ENCODE measurements at regions not wholly inside any gene's neighbourhood (a gene's known extent, or its start where the extent isn't known, plus 50 kb on each side); places are given as distances from the start of the nearest gene placed in this dataset.
"Not testable (repeated sequence)": the region's sequence is repeated elsewhere in the genome, so short reads cannot be mapped to it uniquely, and the experiment has no call there.

- Histone ChIP-seq H3K36me3 (no peaks in the 10 kb centered on the region), H3K4me3 (ENCODE audit: low read depth, low read length) (no peak overlapping the region), H3K27me3 (ENCODE audit: insufficient read depth, low read depth, severe bottlenecking) (no peaks in the 10 kb centered on the region), H3K27ac (no peak overlapping the region), H3K9me3 (ENCODE audit: severe bottlenecking) (peaks cover 4% of the 10 kb centered on the region)
- DNase-seq = peak; percentile 17
- TF ChIP-seq CTCF (IDR thresholded peaks at IDR 0.05; ENCODE audit: low read depth, low read length) = no peak
Measured at GRCh38 chr2:223488814-223489213, 113.3 kb downstream of the SCG2 start.

GRCh38 chr2:223494496-223494895 is 107.7 kb downstream of the SCG2 start:
- no peak for TF ChIP-seq CTCF (IDR thresholded peaks at IDR 0.05; ENCODE audit: low read depth, low read length)
- no peak for DNase-seq
- H3K27me3 ChIP-seq (ENCODE audit: insufficient read depth, low read depth, severe bottlenecking) = no peaks in the 10 kb centered on the region

GRCh38 chr2:223494942-223495341 is 107.2 kb downstream of the SCG2 start:
- Histone ChIP-seq H3K9me3 (ENCODE audit: severe bottlenecking) (peaks cover 4% of the 10 kb centered on the region), H3K27ac (no peak overlapping the region), H3K36me3 (no peaks in the 10 kb centered on the region), H3K27me3 (ENCODE audit: insufficient read depth, low read depth, severe bottlenecking) (no peaks in the 10 kb centered on the region), H3K4me3 (ENCODE audit: low read depth, low read length) (no peak overlapping the region)
- TF ChIP-seq CTCF (IDR thresholded peaks at IDR 0.05; ENCODE audit: low read depth, low read length) = no peak
- no peak for DNase-seq

More at GRCh38 chr2:223494496-223494895, 107.7 kb downstream of the SCG2 start:
- no peak overlapping the region for H3K4me3 ChIP-seq (ENCODE audit: low read depth, low read length)
- no peaks in the 10 kb centered on the region for H3K36me3 ChIP-seq
- no peak overlapping the region for H3K27ac ChIP-seq
- peaks cover 4% of the 10 kb centered on the region for H3K9me3 ChIP-seq (ENCODE audit: severe bottlenecking)

- not testable (repeated sequence) for H3K27me3 ChIP-seq (ENCODE audit: insufficient read depth, low read depth, severe bottlenecking); H3K36me3 ChIP-seq
Measured at GRCh38 chr2:223496853-223497252, 105.3 kb downstream of the SCG2 start.

DNA sequence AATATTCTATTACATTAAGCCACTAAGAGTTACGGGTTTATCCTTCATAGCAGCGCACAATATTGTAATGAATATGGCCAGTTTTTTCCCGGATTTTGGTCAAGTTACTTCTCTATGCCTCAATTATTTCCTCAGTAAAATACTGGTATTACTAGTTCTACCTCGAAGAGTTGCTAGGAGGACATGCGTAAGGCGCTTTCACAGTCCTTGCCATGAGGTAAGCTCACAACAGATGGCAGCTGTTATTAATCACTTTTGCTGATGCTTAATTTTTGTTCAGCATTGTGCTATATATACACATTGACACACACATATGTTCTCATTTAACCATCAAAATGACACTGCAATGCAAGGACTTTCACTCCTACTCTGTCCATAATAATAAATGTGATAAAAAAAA is 101.5 kb downstream of the SCG2 start:
- TF ChIP-seq CTCF (IDR thresholded peaks at IDR 0.05; ENCODE audit: low read depth, low read length) = no peak
- no peak for DNase-seq
- H3K9me3 ChIP-seq (ENCODE audit: severe bottlenecking) = peaks cover 3% of the 10 kb centered on the region
- H3K27ac ChIP-seq = no peak overlapping the region
- H3K36me3 ChIP-seq = no peaks in the 10 kb centered on the region
- H3K27me3 ChIP-seq (ENCODE audit: insufficient read depth, low read depth, severe bottlenecking) = no peaks in the 10 kb centered on the region
- H3K4me3 ChIP-seq (ENCODE audit: low read depth, low read length) = no peak overlapping the region

More at GRCh38 chr2:223496853-223497252, 105.3 kb downstream of the SCG2 start:
- not testable (repeated sequence) for DNase-seq; H3K4me3 ChIP-seq (ENCODE audit: low read depth, low read length); H3K9me3 ChIP-seq (ENCODE audit: severe bottlenecking); H3K27ac ChIP-seq

DNA sequence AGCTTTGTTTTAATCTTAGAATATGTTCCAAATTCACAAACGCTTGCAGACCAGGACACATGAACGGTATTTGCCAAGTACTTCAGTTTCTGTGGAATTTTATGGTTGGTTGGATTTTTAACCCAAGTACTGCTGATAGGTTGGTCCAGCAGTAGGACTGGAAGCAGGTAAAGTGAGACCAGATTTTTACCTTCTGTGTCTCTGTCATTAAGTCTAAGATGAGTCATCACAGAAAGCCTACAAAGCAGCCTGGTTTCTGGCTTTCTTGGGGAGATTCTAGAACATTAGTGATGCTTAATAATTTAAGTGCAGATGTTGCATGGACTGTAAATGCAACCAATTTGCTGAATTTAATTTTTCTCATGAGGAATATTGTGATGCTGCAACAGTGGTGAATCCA is 100.5 kb downstream of the SCG2 start:
- no peaks in the 10 kb centered on the region for H3K36me3 ChIP-seq
- H3K27ac ChIP-seq = no peak overlapping the region
- no peak for TF ChIP-seq CTCF (IDR thresholded peaks at IDR 0.05; ENCODE audit: low read depth, low read length)
- H3K4me3 ChIP-seq (ENCODE audit: low read depth, low read length) = no peak overlapping the region
- no peaks in the 10 kb centered on the region for H3K27me3 ChIP-seq (ENCODE audit: insufficient read depth, low read depth, severe bottlenecking)
- H3K9me3 ChIP-seq (ENCODE audit: severe bottlenecking) = peaks cover 3% of the 10 kb centered on the region
- DNase-seq = no peak
